Stomach smooth muscle (tissue), 2 donors: ENCODE measurements at regions not wholly inside any gene's neighbourhood (a gene's known extent, or its start where the extent isn't known, plus 50 kb on each side); places are given as distances from the start of the nearest gene placed in this dataset.

ENCODE experiments used
- H3K27ac ChIP-seq: one replicate; pipeline ENCODE4 v1.7.0; 2013; ENCODE audit warnings: mild to moderate bottlenecking, low read length, inconsistent platforms
- H3K27me3 ChIP-seq, 2 donors: one replicate each; pipeline ENCODE4 v1.7.0; 2013; ENCODE audit warnings: low read length in 2 of 2; ENCODE audit not compliant: insufficient read depth in 2 of 2, control insufficient read depth in 1 of 2
- H3K36me3 ChIP-seq, 2 donors: one replicate each; pipeline ENCODE4 v1.7.0; 2013; ENCODE audit warnings: low read length in 2 of 2; ENCODE audit not compliant: control insufficient read depth in 2 of 2, insufficient read depth in 2 of 2
- H3K4me1 ChIP-seq: one replicate; pipeline ENCODE4 v1.7.0; 2013; ENCODE audit warnings: low read length; ENCODE audit not compliant: control insufficient read depth, insufficient read depth
- H3K4me3 ChIP-seq, 2 donors: one replicate each; pipeline ENCODE4 v1.7.0; 2013; ENCODE audit warnings: low read length in 2 of 2
- H3K9ac ChIP-seq, 2 donors: one replicate each; pipeline ENCODE4 v1.7.0; 2013; ENCODE audit warnings: low read length in 2 of 2, mild to moderate bottlenecking in 1 of 2
- H3K9me3 ChIP-seq, 2 donors: one replicate each; pipeline ENCODE4 v1.7.0; 2013; ENCODE audit warnings: low read length in 2 of 2; ENCODE audit not compliant: control insufficient read depth in 2 of 2
- donor health status: healthy.
- donor health status: Pancreatic carcinoma.

DNA sequence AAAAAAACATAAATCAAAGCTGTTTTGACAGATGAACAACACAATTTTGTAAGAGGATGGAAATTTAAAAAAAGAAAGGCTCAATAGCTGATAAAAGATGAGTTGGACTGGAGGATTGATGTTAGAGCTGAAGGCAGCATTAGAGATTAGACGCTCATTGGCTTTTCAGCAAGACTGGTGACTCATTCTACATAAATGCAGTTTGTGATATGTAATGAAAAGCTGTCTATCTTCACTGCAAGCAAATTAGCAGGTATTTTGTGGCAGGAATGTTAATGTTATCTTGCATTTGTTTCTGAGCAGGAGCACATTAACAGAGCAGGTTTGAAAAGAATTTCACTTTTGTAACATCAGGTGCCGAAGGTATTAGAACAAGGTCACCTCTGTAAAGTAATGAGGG, 442.7 kb upstream of the NOVA1 start:
- Histone ChIP-seq H3K4me1 (no peaks in the 10 kb centered on the region), H3K27ac (no peak overlapping the region), H3K9ac (no peak overlapping the region), H3K4me3 (no peak overlapping the region), H3K9me3 (no peaks in the 10 kb centered on the region), H3K27me3 (no peaks in the 10 kb centered on the region), H3K36me3 (no peaks in the 10 kb centered on the region)

DNA sequence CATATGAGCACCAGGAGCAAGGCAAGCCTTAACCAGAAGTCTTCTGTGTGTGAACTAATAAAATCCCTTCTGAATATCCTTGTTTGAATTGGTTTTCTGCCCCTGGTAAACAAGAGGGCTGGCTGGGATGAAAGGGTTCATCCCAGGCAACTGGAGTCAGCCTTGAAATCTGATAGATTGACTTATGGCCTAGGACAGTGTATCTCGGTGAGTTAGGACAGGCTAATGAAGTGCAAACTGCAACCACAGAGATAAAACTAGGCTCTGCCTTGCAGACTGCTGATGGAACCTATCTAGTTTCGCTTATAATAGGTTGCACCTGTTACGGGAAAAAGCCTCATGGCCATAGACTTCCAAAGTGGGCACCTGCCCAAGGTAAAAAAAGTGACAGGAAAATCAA, 451.9 kb upstream of the NOVA1 start:
- H3K36me3 ChIP-seq = no peaks in the 10 kb centered on the region
- no peaks in the 10 kb centered on the region for H3K27me3 ChIP-seq
- H3K4me3 ChIP-seq = no peak overlapping the region
- no peak overlapping the region for H3K9ac ChIP-seq
- no peaks in the 10 kb centered on the region for H3K4me1 ChIP-seq
- H3K27ac ChIP-seq = no peak overlapping the region
- H3K9me3 ChIP-seq = no peaks in the 10 kb centered on the region

DNA sequence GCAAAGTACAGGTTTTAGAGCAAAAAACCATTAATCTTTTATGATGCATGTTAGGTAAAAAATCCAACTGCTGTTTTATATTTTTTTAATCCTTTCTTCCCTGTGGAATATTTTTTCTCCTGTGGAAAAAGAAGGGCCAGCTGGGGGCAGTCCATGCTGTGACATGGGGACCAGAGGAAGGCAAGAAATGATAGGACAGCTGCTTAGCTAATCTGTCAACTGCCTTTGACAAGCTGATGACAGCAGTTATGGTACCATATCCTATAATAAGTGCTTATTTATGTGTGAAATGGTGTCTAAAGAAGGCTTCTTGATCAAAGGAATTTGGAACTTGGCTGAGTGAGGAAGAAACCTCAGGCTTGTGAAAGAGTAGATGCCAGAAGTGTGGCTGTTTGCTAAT, 452.4 kb upstream of the NOVA1 start:
- Histone ChIP-seq H3K4me3 (no peak overlapping the region), H3K36me3 (no peaks in the 10 kb centered on the region), H3K4me1 (no peaks in the 10 kb centered on the region), H3K27ac (no peak overlapping the region), H3K9me3 (no peaks in the 10 kb centered on the region), H3K27me3 (no peaks in the 10 kb centered on the region), H3K9ac (no peak overlapping the region)

DNA sequence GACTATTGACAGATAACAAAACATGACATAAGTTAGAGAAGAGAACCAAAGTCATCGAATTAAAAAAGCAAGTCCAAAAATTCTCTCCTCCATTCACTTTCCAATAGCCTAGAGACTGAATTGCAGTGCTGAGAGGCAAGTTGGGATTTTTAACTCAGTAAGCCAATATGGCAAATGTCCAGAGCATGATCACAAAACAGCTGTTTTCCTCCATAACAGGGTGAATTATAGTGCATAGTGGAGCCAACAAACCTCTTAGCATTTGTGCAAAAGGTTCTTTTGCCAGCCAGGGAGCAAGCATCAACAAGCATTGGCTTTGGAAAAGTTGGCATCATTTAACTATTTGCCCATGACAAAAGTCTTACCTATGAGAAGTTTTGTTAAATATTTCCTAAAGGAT, 458.8 kb upstream of the NOVA1 start:
- Histone ChIP-seq H3K4me1 (no peaks in the 10 kb centered on the region), H3K36me3 (no peaks in the 10 kb centered on the region), H3K4me3 (no peak overlapping the region), H3K27me3 (no peaks in the 10 kb centered on the region), H3K9ac (no peak overlapping the region), H3K9me3 (no peaks in the 10 kb centered on the region), H3K27ac (no peak overlapping the region)

DNA sequence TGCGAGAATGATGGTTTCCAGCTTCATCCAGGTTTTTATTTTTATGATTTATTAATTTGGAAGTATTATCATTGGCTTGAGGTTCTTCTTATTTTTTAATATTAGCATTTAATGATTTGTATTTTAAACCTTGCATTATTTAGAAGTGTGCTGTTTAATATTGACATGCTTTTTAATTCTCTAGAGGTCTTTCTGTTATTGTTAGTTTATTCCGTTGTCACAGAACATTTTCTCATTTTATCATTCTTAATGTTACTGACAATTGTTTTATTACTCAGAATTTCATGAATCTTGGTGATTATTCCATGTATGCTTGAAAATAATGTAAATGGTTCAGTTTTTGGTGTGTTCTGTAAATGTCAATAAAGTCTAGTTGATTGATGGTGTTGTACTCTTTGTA, 463.5 kb upstream of the NOVA1 start:
- Histone ChIP-seq H3K9me3 (no peaks in the 10 kb centered on the region), H3K36me3 (no peaks in the 10 kb centered on the region), H3K4me3 (no peak overlapping the region), H3K27me3 (no peaks in the 10 kb centered on the region), H3K27ac (no peak overlapping the region), H3K9ac (no peak overlapping the region), H3K4me1 (no peaks in the 10 kb centered on the region)

DNA sequence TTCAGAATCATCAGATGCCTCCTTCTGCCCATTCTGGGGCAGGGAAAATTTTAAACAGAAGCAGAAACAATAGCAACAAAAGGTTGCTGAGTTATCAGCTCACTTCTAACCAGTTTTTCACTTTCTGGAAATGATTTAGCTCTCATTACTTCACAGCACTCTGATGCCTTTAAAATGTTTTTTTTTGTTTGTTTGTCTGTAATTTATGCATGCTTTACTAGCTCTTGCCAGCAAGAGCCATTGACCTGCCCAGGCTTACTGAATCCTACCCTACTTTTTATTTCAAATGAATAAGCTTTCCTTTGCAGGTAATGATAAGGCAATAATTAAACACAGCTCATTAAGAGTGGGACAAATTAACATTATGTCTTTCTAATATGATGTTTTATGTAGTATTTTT, 466.1 kb upstream of the NOVA1 start:
- no peaks in the 10 kb centered on the region for H3K36me3 ChIP-seq
- no peaks in the 10 kb centered on the region for H3K4me1 ChIP-seq
- H3K9me3 ChIP-seq = no peaks in the 10 kb centered on the region
- no peaks in the 10 kb centered on the region for H3K27me3 ChIP-seq
- no peak overlapping the region for H3K27ac ChIP-seq
- H3K9ac ChIP-seq = no peak overlapping the region
- H3K4me3 ChIP-seq = no peak overlapping the region

DNA sequence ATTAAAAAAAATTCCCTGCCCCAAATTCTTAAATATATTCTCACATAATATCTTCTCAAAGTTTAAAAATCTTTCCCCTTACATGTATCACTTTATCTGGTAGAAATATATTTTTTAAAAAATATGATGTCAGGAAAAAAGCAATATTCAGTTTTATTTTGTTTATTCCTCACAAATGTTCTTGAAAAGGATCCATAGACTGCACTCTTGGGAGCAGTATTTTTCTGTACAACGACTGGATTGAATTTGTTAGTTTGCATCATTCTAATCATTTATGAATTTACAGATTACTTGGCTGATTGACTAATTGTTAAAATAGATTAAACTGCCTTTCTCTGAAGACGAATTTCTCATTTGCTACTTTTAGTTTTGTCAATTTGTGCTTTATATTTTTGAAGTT, 468.1 kb upstream of the NOVA1 start:
- H3K27ac ChIP-seq = no peak overlapping the region
- H3K36me3 ChIP-seq = no peaks in the 10 kb centered on the region
- no peaks in the 10 kb centered on the region for H3K4me1 ChIP-seq
- H3K4me3 ChIP-seq = no peak overlapping the region
- H3K27me3 ChIP-seq = no peaks in the 10 kb centered on the region
- no peaks in the 10 kb centered on the region for H3K9me3 ChIP-seq
- H3K9ac ChIP-seq = no peak overlapping the region

DNA sequence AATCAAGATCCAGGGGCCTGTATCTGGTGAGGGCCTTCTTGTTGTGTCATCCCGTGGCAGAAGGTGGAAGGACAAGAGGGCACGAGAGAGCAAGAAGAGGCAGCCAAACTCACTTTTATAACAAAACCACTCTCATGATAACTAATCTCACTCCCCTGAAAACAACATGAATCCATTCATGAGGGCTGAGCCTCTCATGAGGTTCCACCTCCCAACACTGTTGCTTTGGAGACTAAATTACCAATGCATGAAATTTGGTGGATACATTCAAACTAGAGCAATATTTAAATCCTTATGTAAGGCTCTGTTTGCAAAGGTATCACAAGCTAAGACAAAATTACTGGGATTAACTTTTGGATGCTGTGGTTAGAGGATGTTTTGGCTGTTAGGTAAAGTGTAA, 470.1 kb upstream of the NOVA1 start:
- Histone ChIP-seq H3K9me3 (no peaks in the 10 kb centered on the region), H3K27me3 (no peaks in the 10 kb centered on the region), H3K9ac (no peak overlapping the region), H3K4me3 (no peak overlapping the region), H3K27ac (no peak overlapping the region), H3K4me1 (no peaks in the 10 kb centered on the region), H3K36me3 (no peaks in the 10 kb centered on the region)

DNA sequence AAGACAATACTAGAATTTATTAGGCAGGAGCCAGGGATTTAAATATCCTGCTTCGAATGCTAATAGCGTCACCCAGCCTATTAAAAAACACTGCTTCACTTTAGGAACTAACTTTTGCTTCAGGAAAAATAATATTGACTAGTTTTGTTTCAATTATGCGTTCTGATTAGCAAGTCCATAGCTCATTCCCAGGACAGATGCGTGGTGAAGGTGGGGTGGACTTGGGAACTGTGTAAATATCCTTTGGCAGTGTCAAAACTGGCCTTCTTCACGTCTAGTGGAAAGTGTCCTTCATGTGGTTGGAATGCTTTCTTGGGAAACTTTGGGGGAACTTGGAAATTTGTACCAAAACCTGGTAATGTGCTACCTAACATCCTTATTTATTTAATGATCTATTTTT, 474.8 kb upstream of the NOVA1 start:
- no peaks in the 10 kb centered on the region for H3K36me3 ChIP-seq
- H3K9ac ChIP-seq = no peak overlapping the region
- H3K9me3 ChIP-seq = no peaks in the 10 kb centered on the region
- no peaks in the 10 kb centered on the region for H3K4me1 ChIP-seq
- H3K27ac ChIP-seq = no peak overlapping the region
- no peaks in the 10 kb centered on the region for H3K27me3 ChIP-seq
- no peak overlapping the region for H3K4me3 ChIP-seq

DNA sequence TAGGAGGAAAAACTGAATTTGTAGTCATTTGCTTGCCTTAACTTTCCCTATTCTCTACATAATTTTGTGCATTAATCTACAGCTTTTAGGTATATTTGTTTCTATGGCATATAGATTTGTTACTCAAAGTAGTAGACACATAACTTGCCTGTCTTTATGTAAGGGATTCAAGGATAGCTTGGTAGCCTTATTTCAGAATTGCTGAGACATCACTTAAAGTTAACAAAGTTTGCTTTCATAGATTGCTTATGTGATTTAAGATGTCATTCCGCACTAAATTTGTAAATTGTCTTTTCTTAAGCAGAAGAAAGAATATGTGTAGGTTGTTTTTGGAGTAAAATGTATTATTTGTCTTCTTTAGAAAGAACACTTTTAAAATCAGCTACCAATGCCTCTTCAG, 477.7 kb upstream of the NOVA1 start:
- Histone ChIP-seq H3K36me3 (no peaks in the 10 kb centered on the region), H3K4me1 (no peaks in the 10 kb centered on the region), H3K9me3 (no peaks in the 10 kb centered on the region), H3K27me3 (no peaks in the 10 kb centered on the region), H3K4me3 (no peak overlapping the region), H3K9ac (no peak overlapping the region), H3K27ac (no peak overlapping the region)

DNA sequence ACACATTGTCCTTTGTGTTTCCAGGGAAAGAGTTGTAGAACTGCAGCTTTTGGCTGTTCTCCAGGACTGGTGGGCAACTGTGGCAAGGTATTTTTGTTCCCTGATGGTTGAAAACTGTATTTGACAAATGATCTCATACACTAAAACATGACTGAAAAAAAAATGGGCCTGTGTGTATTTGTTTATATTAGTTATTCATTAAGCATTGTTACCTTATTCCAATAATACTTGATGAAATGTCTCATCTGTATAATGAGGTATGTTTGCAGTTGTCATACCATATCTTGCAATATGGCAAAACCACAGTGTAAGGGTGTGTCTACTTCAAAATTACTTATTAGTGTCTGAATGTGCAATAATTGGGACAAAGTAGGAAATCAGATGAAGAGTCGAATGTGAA, 479.4 kb upstream of the NOVA1 start:
- Histone ChIP-seq H3K36me3 (no peaks in the 10 kb centered on the region), H3K27ac (no peak overlapping the region), H3K4me3 (no peak overlapping the region), H3K9me3 (no peaks in the 10 kb centered on the region), H3K9ac (no peak overlapping the region), H3K27me3 (no peaks in the 10 kb centered on the region), H3K4me1 (no peaks in the 10 kb centered on the region)

DNA sequence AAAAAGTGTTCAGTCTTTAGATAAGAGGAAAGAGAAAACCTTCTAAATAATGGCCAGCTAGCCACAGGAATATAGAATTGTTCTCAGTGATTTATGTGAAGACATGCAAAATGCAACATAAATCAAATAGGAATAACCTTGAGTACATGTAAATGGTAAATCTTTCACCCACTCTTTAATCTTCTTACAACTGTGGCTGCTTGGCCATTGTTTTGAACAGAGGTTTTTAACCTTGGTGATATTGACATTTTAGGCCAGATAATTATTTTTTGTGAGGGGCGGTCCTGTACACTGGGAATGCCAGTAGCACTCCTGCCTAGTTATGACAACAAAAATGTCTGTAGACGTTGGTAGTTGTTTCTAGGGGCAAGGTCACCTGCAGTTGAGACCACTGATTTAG, 479.9 kb upstream of the NOVA1 start:
- H3K27ac ChIP-seq = no peak overlapping the region
- H3K27me3 ChIP-seq = no peaks in the 10 kb centered on the region
- no peaks in the 10 kb centered on the region for H3K9me3 ChIP-seq
- no peaks in the 10 kb centered on the region for H3K36me3 ChIP-seq
- H3K4me1 ChIP-seq = no peaks in the 10 kb centered on the region
- no peak overlapping the region for H3K4me3 ChIP-seq
- H3K9ac ChIP-seq = no peak overlapping the region
